ENCODE measurements at regions not wholly inside any gene's neighbourhood (a gene's known extent, or its start where the extent isn't known, plus 50 kb on each side); places are given as distances from the start of the nearest gene placed in this dataset.

- intact Hi-C loops (cut with micrococcal nuclease), result no loop called here
- no CpG with 5 or more reads among the region's 2 CpGs for WGBS, 2 experiments (ENCODE audit: extremely low coverage in 2 of 2, insufficient read length in 1 of 2)
- H2AFZ ChIP-seq (replicated peaks; ENCODE audit: low read length, poor library complexity), result no peak overlapping the region
- H2BK20ac ChIP-seq (ENCODE audit: low read depth, low read length), result no peak overlapping the region
- no peak overlapping the region for H3K56ac ChIP-seq (ENCODE audit: extremely low read depth, insufficient read depth, low read length)
- ChIA-PET CTCF (interaction anchor here (0.9 kb wide), 1 partner anchor 72 kb away, joined by 3 read pairs; no protein-coding TSS in a partner anchor), POLR2A (ENCODE audit: unreplicated experiment) (interaction anchor here (0.6 kb wide), 1 partner anchor 208 kb away, joined by 3 read pairs; no protein-coding TSS in a partner anchor)
- H3K27me3 ChIP-seq (ENCODE audit: control insufficient read depth, insufficient read depth, low read length), result no peaks in the 10 kb centered on the region
- no peak overlapping the region for H2BK15ac ChIP-seq (ENCODE audit: low read depth, low read length)
- no peak overlapping the region for H3K4me3 ChIP-seq (ENCODE audit: insufficient read depth, low read depth, low read length)
- in situ Hi-C loops (cut with MboI; ENCODE audit: low sequenced_read_pairs), result no loop called here
- no peak overlapping the region for H3K4ac ChIP-seq (ENCODE audit: low read depth, low read length)
- H4K91ac ChIP-seq (ENCODE audit: insufficient read depth, low read depth, low read length), result no peak overlapping the region
- no peak overlapping the region for H3K14ac ChIP-seq (replicated peaks; ENCODE audit: low read depth, low read length)
- H3K18ac ChIP-seq (ENCODE audit: low read depth, low read length), result no peak overlapping the region
- no peak overlapping the region for H2BK120ac ChIP-seq (ENCODE audit: low read depth, low read length)
- no peak overlapping the region for H4K5ac ChIP-seq (ENCODE audit: low read depth, low read length)
- no peak overlapping the region for H3K27ac ChIP-seq (ENCODE audit: insufficient read depth, low read length)
- ATAC-seq (ENCODE audit: low read depth) (peak; percentile 17; the same call in 1 of the 2 replicates), DNase-seq (peak; percentile 68)
- TF ChIP-seq CEBPB (IDR thresholded peaks at IDR 0.05; ENCODE audit: low read depth, low read length) (no peak), RAD21 (IDR thresholded peaks at IDR 0.05; ENCODE audit: low read length) (no peak), RCOR1 (IDR thresholded peaks at IDR 0.05; ENCODE audit: insufficient replicate concordance, low read length) (no peak), NFE2L2 (IDR thresholded peaks at IDR 0.05; ENCODE audit: low read depth, low read length) (no peak), FOS (IDR thresholded peaks at IDR 0.05; ENCODE audit: low read depth, low read length) (peak; percentile 40; the same call in 1 of the 2 replicates), CTCF (conservative IDR thresholded peaks at IDR 0.05; ENCODE audit: low read depth, low read length) (no peak)
- no peaks in the 10 kb centered on the region for H3K9me1 ChIP-seq (ENCODE audit: insufficient read depth, low read length)
- no peak overlapping the region for H2BK5ac ChIP-seq (ENCODE audit: low read depth, low read length, poor library complexity, severe bottlenecking)
- no peaks in the 10 kb centered on the region for H4K20me1 ChIP-seq (ENCODE audit: insufficient read depth, low read length)
- dilution Hi-C loops (cut with HindIII; ENCODE audit: low sequenced_read_pairs, unreplicated experiment), result no loop called here
- H4K8ac ChIP-seq (ENCODE audit: low read depth in 2 of 2, low read length in 2 of 2), result no peak overlapping the region
- no peaks in the 10 kb centered on the region for H3K4me1 ChIP-seq (ENCODE audit: control insufficient read depth, insufficient read depth, low read length)
- H2AK9ac ChIP-seq (replicated peaks; ENCODE audit: low read depth, low read length, poor library complexity), result no peak overlapping the region
- no TSS peak for BruUV-seq (replicated peaks)
- H2AK5ac ChIP-seq (ENCODE audit: low read depth, low read length), result no peak overlapping the region
- H3K23ac ChIP-seq (ENCODE audit: low read depth, low read length), result no peak overlapping the region
- H3K36me3 ChIP-seq (ENCODE audit: control insufficient read depth, insufficient read depth, low read length), result no peaks in the 10 kb centered on the region
- H3K9ac ChIP-seq (ENCODE audit: low read depth, low read length), result no peak overlapping the region
- no peaks in the 10 kb centered on the region for H3K79me1 ChIP-seq (ENCODE audit: low read depth in 1 of 2, low read length in 2 of 2)
- no peak overlapping the region; the same call in 1 of the 2 replicates for H3K4me2 ChIP-seq (ENCODE audit: low read depth, low read length)
- peaks cover 2% of the 10 kb centered on the region; the same call in 1 of the 2 replicates for H3K9me3 ChIP-seq (ENCODE audit: control insufficient read depth, insufficient read depth, low read length)
Observed at GRCh38 chr4:83889802-83890201, 353.9 kb downstream of the GPAT3 start.

All from IMR-90 (cell line).